GM21381 (cell line): ENCODE measurements at regions not wholly inside any gene's neighbourhood (a gene's known extent, or its start where the extent isn't known, plus 50 kb on each side); places are given as distances from the start of the nearest gene placed in this dataset.
"Not testable (repeated sequence)": the region's sequence is repeated elsewhere in the genome, so short reads cannot be mapped to it uniquely, and the experiment has no call there.

Experiments used
- ATAC-seq: cut with Tn5 transposase; IDR thresholded peaks from one replicate; pipeline ENCODE4 v1.9.1; 2021; ENCODE audit warnings: mild to moderate bottlenecking, moderate library complexity; ENCODE audit not compliant: unreplicated experiment

DNA sequence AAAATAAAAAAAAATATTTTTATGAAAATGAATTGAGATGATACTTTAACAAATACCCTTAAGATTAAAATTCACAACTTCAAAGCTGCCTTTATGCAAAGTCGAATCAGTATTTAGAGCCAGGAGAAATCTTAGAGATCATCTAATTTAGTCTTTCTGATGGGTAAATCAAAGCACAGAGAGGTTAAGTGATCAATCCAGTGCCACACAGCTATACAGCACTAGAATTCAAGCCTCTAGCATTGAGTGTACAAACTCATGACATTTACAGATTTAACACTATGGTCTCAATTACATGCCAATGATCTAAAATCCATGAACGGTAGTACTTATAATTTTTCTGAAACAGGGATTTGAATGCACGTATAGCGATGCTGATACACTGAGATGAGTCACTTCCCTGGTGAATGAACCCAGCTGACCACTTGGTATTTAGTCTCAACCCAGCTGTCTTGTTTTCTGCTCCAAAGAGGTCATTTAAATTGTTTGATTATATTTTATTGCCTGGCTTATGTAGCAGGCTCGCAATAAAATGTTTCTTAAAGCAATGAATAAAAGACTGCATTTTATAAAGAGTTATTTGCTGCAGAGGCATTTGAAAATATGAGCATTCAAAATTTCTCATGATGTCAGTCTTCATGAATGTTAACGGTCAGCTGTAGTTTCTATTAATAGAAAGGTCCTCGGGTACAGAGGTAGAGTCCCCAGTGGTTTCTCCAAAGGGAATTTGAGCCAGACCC is 152.4 kb upstream of the PRICKLE1 start:
- no peak for ATAC-seq

DNA sequence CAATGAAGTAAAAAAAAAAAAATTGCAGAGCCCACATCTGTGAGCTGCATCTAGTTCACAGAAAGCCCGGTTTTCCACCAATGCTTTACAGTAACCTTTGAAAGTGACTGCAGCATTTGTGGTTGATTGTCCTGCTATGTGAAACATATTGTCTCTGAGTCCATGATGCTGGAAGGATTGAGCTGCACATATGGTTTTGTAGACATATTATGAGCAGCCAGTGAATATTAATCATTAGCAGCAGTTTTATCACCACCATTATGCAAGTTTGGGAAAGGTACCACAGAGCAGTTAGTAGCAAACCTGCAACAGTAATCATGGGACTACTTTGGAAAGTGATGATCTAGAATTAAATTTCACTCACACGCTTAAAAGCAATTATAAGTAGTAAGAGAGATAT is 151.5 kb upstream of the PRICKLE1 start:
- ATAC-seq, result no peak

- no peak for ATAC-seq
Measured at GRCh38 chr12:42737398-42737797, 147.9 kb upstream of the PRICKLE1 start.

DNA sequence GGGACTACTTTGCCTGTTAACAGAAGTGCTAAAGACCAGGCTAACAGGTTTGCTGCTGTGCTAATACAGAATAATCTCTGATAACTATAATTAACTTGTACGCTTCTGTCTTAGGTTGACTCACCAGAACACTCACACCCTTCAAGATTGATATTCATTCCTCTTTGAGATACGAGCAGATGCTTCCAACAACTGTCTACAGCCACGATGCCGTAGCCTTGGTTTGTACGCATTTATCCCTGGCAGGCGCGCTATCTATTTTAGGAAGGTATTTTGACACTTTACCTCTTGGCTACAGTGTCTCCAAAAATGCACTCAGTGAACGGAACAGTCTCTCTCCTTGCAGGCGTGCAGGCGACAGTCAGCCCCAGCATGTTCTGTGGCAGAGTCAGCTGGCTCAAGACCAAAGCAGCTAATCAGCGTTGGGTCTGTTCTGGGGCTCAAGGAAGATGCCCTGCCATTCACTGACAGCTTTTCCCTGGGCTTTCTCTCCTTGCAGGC is 146.4 kb upstream of the PRICKLE1 start:
- ATAC-seq, result no peak

GRCh38 chr12:42733911-42734310 is 144.4 kb upstream of the PRICKLE1 start:
- ATAC-seq, result no peak

GRCh38 chr12:42732908-42733411 is 143.4 kb upstream of the PRICKLE1 start:
- ATAC-seq, result no peak

GRCh38 chr12:42730291-42730690 is 140.7 kb upstream of the PRICKLE1 start:
- no peak for ATAC-seq

DNA sequence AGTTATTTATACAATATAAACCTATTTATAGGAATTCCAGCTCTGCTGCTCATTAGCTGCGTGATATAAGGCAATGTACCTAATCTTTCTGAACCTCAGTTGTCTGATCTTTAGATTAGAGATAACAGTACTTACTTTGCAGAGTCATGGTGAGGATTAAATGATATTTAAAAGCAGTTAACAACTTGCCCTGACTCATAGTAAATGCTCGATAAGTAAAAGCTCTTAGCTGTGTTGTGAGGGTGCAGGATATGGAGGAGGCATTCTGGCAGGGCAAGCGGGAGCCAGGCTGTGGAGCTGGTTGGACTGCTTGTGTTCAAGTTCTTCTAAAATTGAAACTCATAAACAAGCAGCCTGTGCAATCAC is 140.0 kb upstream of the PRICKLE1 start:
- ATAC-seq, result no peak

DNA sequence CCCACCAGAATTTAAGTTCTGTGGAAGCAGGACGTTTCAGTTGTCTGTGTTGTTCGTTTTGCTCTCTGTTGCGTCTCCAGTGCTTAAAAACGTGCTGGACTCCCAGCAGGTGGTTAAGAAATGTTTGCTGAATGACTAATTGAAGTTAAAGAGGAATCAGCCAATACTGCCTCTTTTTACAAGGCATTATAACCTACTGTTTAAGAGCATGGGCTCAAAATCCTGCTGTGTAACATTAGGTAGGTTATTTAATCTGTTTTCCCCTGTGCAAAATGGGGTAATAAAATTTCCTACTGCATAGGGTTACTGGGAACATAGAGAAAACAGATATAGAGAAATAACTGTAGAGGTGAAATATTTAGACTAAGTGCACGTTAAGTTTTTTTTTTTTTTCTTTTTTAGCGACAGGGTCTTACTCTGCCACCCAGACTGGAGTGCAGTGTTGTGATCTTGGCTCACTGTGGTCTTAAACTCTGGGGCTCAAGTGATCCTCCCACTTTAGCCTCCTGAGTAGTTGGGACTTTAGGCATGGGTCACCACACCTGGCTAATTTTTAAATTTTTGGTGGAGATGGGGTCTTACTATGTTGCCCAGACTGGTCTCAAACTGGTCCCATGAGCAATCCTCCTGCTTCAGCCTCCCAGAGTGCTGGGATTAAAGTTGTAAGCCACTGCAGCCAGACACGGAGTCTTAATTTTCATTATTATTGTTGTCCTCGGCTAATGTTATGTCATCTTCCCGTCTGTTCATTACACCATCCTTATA is 139.4 kb upstream of the PRICKLE1 start:
- no peak for ATAC-seq

GRCh38 chr12:42728287-42728686 is 138.7 kb upstream of the PRICKLE1 start:
- no peak for ATAC-seq

DNA sequence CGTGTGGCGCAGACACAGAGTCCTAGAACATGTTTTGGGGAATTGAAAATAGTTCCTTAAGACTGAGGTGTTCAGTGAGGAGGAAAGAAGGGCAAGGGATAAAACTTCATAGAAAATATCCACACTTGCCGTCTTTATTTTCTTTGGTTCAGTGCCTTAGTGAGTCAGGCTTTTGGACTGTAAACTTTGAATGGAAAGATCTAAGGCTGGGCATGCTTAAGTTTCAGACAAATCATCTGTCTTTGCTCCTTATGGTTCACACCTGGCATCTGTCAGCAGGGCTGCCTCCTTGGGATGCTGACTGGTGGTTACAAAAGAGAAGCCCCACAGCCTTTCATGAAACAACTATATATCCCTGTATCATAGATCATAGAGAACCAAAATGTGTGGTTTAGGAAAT is 136.3 kb upstream of the PRICKLE1 start:
- no peak for ATAC-seq

GRCh38 chr12:42716491-42716891 is 126.9 kb upstream of the PRICKLE1 start:
- no peak for ATAC-seq

DNA sequence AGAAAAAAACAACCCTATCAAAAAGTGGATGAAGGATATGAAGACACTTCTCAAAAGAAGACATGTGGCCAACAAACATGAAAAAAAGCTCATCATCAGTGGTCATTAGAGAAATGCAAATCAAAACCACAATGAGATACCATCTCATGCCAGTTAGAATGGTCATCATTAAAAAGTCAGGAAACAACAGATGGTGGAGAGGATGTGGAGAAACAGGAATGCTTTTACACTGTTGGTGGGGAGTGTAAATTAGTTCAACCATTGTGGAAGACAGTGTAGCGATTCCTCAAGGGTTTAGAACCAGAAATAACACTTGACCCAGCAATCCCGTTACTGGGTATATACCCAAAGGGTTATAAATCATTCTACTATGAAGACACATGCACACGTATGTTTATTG is 124.0 kb upstream of the PRICKLE1 start:
- not testable (repeated sequence) for ATAC-seq

GRCh38 chr12:42708374-42708773 is 118.8 kb upstream of the PRICKLE1 start:
- ATAC-seq, result not testable (repeated sequence)

DNA sequence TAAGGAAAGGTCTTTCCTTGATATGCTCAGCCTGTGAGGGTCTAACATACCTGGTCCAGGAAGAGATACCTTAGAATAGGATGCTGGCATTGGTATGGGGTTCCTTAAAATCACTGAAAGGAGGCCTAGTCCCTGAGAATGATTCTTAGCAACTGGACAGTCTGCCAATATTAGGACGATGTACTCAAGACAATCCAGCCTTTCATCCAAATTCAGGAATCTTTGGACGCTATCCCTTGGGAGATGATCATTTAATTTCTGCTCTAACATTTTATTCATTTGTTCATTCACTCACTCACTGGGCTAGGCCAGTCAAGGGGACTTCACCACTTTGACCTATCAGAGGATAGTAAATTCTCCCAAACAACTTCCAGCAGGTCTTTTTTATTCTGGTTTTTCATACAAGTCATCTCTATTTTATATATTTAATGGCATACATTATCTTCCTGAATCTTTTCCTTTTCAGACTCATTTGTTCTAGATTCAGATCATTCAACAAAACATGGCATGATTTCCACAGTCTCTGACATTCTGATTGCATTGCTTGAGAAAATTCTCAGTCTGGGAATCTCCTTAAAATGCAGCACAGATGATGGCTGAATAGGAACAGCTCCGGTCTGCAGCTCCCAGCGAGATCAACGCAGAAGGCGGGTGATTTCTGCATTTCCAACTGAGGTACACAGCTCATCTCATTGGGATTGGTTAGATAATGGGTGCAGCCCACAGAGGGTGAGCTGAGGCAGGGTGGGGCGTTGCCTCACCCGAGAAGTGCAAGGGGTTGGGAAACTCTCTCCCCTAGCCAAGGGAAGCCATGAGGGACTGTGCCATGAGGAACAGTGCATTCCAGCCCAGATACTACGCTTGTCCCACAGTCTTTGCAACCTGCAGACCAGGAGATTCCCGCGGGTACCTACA is 118.0 kb upstream of the PRICKLE1 start:
- no peak for ATAC-seq

- no peak for ATAC-seq
Measured at GRCh38 chr12:42706321-42706720, 116.8 kb upstream of the PRICKLE1 start.

DNA sequence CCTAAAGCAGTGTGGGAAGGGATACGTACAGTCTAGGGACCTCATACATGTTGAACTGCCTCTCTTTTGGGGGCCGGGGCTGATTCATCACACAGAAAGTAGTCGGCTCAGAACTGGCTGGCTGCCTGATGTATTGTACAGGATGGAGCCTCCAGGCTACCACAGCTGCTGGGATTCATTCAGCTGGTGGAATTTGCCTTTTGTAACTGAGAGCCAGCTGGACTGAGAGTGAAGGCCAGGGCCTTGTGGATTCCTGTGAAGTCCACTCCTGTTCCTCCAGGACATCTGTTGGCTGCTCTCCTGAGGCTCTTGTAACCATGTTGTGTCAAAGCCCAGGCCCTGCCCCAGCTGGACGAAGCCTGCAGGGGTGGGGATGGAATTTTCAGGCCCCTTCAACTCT is 116.3 kb upstream of the PRICKLE1 start:
- no peak for ATAC-seq

DNA sequence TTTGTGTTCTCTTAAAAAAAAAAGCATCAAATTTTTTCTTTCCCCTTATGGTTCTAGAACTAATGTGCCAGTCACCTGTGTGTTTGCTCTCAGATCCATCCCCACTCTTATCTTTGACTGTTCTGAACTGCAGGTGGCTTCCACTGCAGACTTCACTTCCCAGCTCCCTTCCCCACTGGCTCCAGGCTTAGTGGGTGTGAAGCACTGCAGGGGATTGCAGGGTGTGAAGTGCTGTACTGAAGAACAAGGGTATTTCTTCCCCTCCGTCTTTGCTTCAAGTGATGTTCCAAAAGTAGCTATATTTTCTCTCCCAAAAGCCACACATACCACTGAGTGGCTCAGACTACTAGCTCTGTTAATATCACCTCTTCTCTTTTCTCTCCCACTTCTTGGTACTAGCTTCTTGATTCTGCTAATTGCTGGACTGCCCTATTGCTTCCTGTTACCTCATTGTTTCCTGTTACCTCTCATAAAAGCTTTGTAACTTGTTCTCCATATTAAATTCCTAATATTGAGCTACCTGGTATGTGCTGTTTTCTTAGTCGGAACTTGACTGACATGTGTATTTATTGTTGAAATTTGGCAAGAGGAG is 115.4 kb upstream of the PRICKLE1 start:
- no peak for ATAC-seq

DNA sequence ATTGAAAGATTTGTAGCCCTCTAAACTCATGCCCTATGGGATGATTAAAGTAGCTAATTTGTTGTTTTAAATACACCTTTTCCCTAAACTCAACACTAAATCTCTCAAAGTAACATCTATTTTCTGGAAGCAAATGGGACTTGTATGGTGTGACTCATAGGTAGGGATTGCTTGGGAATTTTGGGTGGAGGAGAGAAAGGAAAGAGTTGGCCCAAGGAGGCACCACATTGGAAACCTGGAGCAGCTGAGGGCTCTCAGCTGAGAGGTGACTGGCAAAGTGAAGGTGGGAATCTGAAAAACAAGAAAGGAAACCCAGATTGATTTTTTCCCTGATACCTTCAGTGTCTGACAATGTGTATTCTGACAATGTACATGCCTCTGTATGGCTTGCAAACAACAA is 114.8 kb upstream of the PRICKLE1 start:
- ATAC-seq, result no peak

DNA sequence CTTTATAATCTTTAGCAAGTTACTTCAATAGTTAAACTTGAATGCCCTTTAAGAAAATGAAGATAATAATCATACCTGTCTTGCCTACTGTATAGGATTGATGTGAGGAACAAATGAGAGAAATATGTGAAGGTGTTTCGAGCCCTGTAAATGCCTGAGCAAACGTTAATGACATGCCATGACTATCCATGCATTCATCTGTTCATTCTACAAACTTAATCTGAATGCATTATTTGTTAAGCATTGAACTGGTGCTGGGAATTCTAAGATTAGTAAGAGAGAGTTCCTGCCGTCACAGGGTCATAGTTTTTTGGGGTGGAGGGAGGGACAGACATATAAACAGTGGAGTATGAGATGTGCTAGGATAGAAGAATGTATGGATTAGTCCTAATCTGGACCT is 111.5 kb upstream of the PRICKLE1 start:
- no peak for ATAC-seq

- ATAC-seq, result no peak
Measured at GRCh38 chr12:42698213-42698612, 108.7 kb upstream of the PRICKLE1 start.
